IPS-18c (cell line): ENCODE measurements at regions not wholly inside any gene's neighbourhood (a gene's known extent, or its start where the extent isn't known, plus 50 kb on each side); places are given as distances from the start of the nearest gene placed in this dataset.
A peak's percentile ranks its signal among the peaks of the same experiment; 100 is the strongest.
"Not testable (repeated sequence)": the region's sequence is repeated elsewhere in the genome, so short reads cannot be mapped to it uniquely, and the experiment has no call there.

Experiments used
- H3K4me3 ChIP-seq: 2 replicates; pipeline ENCODE4 v1.7.0; 2013; ENCODE audit warnings: low read depth, mild to moderate bottlenecking, low read length, moderate library complexity; ENCODE audit not compliant: insufficient read depth
- H3K9me3 ChIP-seq: one replicate; pipeline ENCODE4 v1.6.1; 2013; ENCODE audit warnings: mild to moderate bottlenecking, low read length, moderate library complexity; ENCODE audit not compliant: control insufficient read depth, insufficient read depth

- Histone ChIP-seq H3K4me3 (no peak overlapping the region), H3K9me3 (no peaks in the 10 kb centered on the region)
Observed at GRCh38 chr15:62856466-62857246, 185.9 kb upstream of the TPM1 start.

- Histone ChIP-seq H3K4me3 (no peak overlapping the region), H3K9me3 (no peaks in the 10 kb centered on the region)
Observed at GRCh38 chr15:62857411-62857853, 185.1 kb upstream of the TPM1 start.

GRCh38 chr15:62858343-62858742 is 184.2 kb upstream of the TPM1 start:
- Histone ChIP-seq H3K9me3 (no peaks in the 10 kb centered on the region), H3K4me3 (no peak overlapping the region)

GRCh38 chr15:62862717-62863116 is 179.8 kb upstream of the TPM1 start:
- no peak overlapping the region for H3K4me3 ChIP-seq
- H3K9me3 ChIP-seq: no peaks in the 10 kb centered on the region

- Histone ChIP-seq H3K9me3 (peaks cover 3% of the 10 kb centered on the region), H3K4me3 (no peak overlapping the region)
Observed at GRCh38 chr15:62866366-62866765, 176.2 kb upstream of the TPM1 start.

- no peak overlapping the region for H3K4me3 ChIP-seq
- H3K9me3 ChIP-seq: peaks cover 3% of the 10 kb centered on the region
Observed at GRCh38 chr15:62867844-62868243, 174.7 kb upstream of the TPM1 start.

- H3K9me3 ChIP-seq: peaks cover 3% of the 10 kb centered on the region
- H3K4me3 ChIP-seq: no peak overlapping the region
Observed at GRCh38 chr15:62868507-62868906, 174.0 kb upstream of the TPM1 start.

GRCh38 chr15:62869116-62869515 is 173.4 kb upstream of the TPM1 start:
- no peak overlapping the region for H3K4me3 ChIP-seq
- H3K9me3 ChIP-seq: peaks cover 3% of the 10 kb centered on the region

GRCh38 chr15:62870216-62870615 is 172.3 kb upstream of the TPM1 start:
- Histone ChIP-seq H3K4me3 (no peak overlapping the region), H3K9me3 (peaks cover 3% of the 10 kb centered on the region)

GRCh38 chr15:62870701-62871100 is 171.8 kb upstream of the TPM1 start:
- not testable (repeated sequence) for H3K9me3 ChIP-seq, H3K4me3 ChIP-seq

- H3K9me3 ChIP-seq: peaks cover 5% of the 10 kb centered on the region
- H3K4me3 ChIP-seq: no peak overlapping the region
Observed at GRCh38 chr15:62873203-62873602, 169.3 kb upstream of the TPM1 start.

GRCh38 chr15:62874064-62874463 is 168.5 kb upstream of the TPM1 start:
- Histone ChIP-seq H3K9me3 (peaks cover 5% of the 10 kb centered on the region), H3K4me3 (no peak overlapping the region)

- Histone ChIP-seq H3K9me3 (peaks cover 5% of the 10 kb centered on the region), H3K4me3 (0 out of 2 replicates have a peak overlapping the region, but pooled peaks have one; percentile 15)
Observed at GRCh38 chr15:62874959-62875625, 167.5 kb upstream of the TPM1 start.

GRCh38 chr15:62875626-62876021 is 166.9 kb upstream of the TPM1 start:
- Histone ChIP-seq H3K9me3 (peaks cover 5% of the 10 kb centered on the region), H3K4me3 (peak overlapping the region; percentile 1; the same call in 1 of the 2 replicates)

GRCh38 chr15:62877276-62877857 is 165.2 kb upstream of the TPM1 start:
- no peak overlapping the region; the same call in 1 of the 2 replicates for H3K4me3 ChIP-seq

GRCh38 chr15:62878070-62878469 is 164.5 kb upstream of the TPM1 start:
- Histone ChIP-seq H3K9me3 (peaks cover 2% of the 10 kb centered on the region), H3K4me3 (no peak overlapping the region)

More at GRCh38 chr15:62877276-62877857, 165.2 kb upstream of the TPM1 start:
- peaks cover 2% of the 10 kb centered on the region for H3K9me3 ChIP-seq

GRCh38 chr15:62879770-62880169 is 162.8 kb upstream of the TPM1 start:
- peaks cover 2% of the 10 kb centered on the region for H3K9me3 ChIP-seq
- no peak overlapping the region for H3K4me3 ChIP-seq

GRCh38 chr15:62880278-62880677 is 162.3 kb upstream of the TPM1 start:
- Histone ChIP-seq H3K9me3 (peaks cover 2% of the 10 kb centered on the region), H3K4me3 (no peak overlapping the region)
